K562 (cell line): ENCODE measurements at regions not wholly inside any gene's neighbourhood (a gene's known extent, or its start where the extent isn't known, plus 50 kb on each side); places are given as distances from the start of the nearest gene placed in this dataset.

Experiments used
- ATAC-seq: fragments of 200-7000 bp; cut with Tn5 transposase; 3 replicates; pipeline ENCODE4 v1.9.1; 2020; ENCODE audit warnings: moderate library complexity
- BruUV-seq: library from RNA; stranded (reverse); fragments of 400-500 nt; replicated peaks from 2 replicates; lab custom pipeline; 2021; lab: Mats Ljungman, UMichigan
- CTCF ChIA-PET: fragments of 300-600 bp; formaldehyde crosslinking; extraction: SDS; loops from one replicate; lab custom pipeline; 2021; ENCODE audit warnings: low intra/inter-chr PET ratio; lab: Yijun Ruan, JAX
- POLR2A ChIA-PET: fragments of 300-600, 350-650 bp; sonication (Branson Sonifier 250); formaldehyde crosslinking; extraction: SDS; loops from one replicate; lab custom pipeline; 2021; ENCODE audit warnings: antibody characterized with exemption, inconsistent platforms; lab: Yijun Ruan, JAX
- DNase-seq, 4 experiments: peaks; one replicate each; pipeline versions ENCODE4 v3.0.0 to v3.0.0-alpha.2; 2011 to 2018; ENCODE audit warnings: low spot score in 3 of 4, mixed read lengths in 3 of 4; ENCODE audit errors: extremely low read depth in 1 of 4
- FAIRE-seq: peaks from 2 replicates; lab custom pipeline; 2011; peaks lifted over from hg19 to GRCh38; lab: Jason Lieb, UNC
- H2AFZ ChIP-seq: 2 replicates; pipeline ENCODE4 v1.6.0; 2011; ENCODE audit warnings: low read depth, low read length, control low read depth, inconsistent platforms
- H3K27ac ChIP-seq: fragments of 200-600 bp; 3 replicates; pipeline ENCODE4 v1.8.0; 2011; ENCODE audit warnings: low read depth, mild to moderate bottlenecking, control low read depth, inconsistent platforms, low read length, moderate library complexity, mixed read lengths; ENCODE audit errors: extremely low read depth
- H3K27me3 ChIP-seq, 2 experiments: fragments of 300-600 bp in 1 of 2; 2 replicates in 1 of 2; 3 replicates in 1 of 2; pipeline versions ENCODE4 v1.6.0 to v1.8.0; 2011; ENCODE audit warnings: inconsistent platforms in 2 of 2, low read length in 2 of 2, mild to moderate bottlenecking in 1 of 2, mixed read lengths in 1 of 2, moderate library complexity in 1 of 2; ENCODE audit not compliant: control insufficient read depth in 2 of 2, insufficient read depth in 2 of 2
- H3K36me3 ChIP-seq: fragments of 300-600 bp; 3 replicates; pipeline ENCODE4 v1.8.0; 2011; ENCODE audit warnings: mild to moderate bottlenecking, low read length, inconsistent platforms; ENCODE audit not compliant: control insufficient read depth, insufficient read depth
- H3K4me1 ChIP-seq, 2 experiments: fragments of 200-600 bp in 1 of 2; replicated peaks in 1 of 2; 2 replicates in 1 of 2; 3 replicates in 1 of 2; pipeline versions ENCODE4 v1.5.1 to v1.8.0; 2011; ENCODE audit warnings: inconsistent platforms in 2 of 2, low read length in 2 of 2, mild to moderate bottlenecking in 1 of 2, mixed read lengths in 1 of 2, moderate library complexity in 1 of 2; ENCODE audit not compliant: control insufficient read depth in 2 of 2, insufficient read depth in 2 of 2
- H3K4me2 ChIP-seq: 2 replicates; pipeline ENCODE4 v1.6.1; 2011; ENCODE audit warnings: low read length, control low read depth, inconsistent platforms, mixed read lengths; ENCODE audit not compliant: insufficient read depth
- H3K4me3 ChIP-seq: fragments of 200-600 bp; sonication (generic), shearing (Covaris generic); 2 replicates; pipeline ENCODE4 v1.5.1; 2016; ENCODE audit warnings: control low read depth, inconsistent platforms
- H3K79me2 ChIP-seq: fragments of 200-600 bp; 3 replicates; pipeline ENCODE4 v1.8.0; 2011; ENCODE audit warnings: low read length, inconsistent platforms; ENCODE audit not compliant: control insufficient read depth, insufficient read depth
- H3K9ac ChIP-seq, 2 experiments: 2 replicates each; pipeline versions ENCODE4 v1.6.0 to v1.6.1; 2011; ENCODE audit warnings: low read depth in 2 of 2, low read length in 2 of 2, control low read depth in 1 of 2, inconsistent platforms in 1 of 2, mild to moderate bottlenecking in 1 of 2, mixed read lengths in 1 of 2; ENCODE audit not compliant: insufficient read depth in 1 of 2
- H3K9me1 ChIP-seq: one replicate; pipeline ENCODE4 v1.6.0; 2011; ENCODE audit warnings: inconsistent platforms, mild to moderate bottlenecking, low read length, moderate library complexity; ENCODE audit not compliant: control insufficient read depth, insufficient read depth
- H3K9me3 ChIP-seq: replicated peaks from 2 replicates; pipeline ENCODE4 v1.5.1; 2011; ENCODE audit warnings: low read depth, low read length, inconsistent platforms; ENCODE audit not compliant: control insufficient read depth, insufficient read depth
- H4K20me1 ChIP-seq: replicated peaks from 2 replicates; pipeline ENCODE4 v1.6.1; 2011; ENCODE audit warnings: low read length, inconsistent platforms, mixed read lengths; ENCODE audit not compliant: control insufficient read depth, insufficient read depth
- ARID1B ChIP-seq: fragments of 450-650 bp; IDR thresholded peaks from 2 replicates; pipeline ENCODE4 v1.6.1; 2016; ENCODE audit warnings: antibody characterized with exemption, mild to moderate bottlenecking, inconsistent platforms
- CBX5 ChIP-seq: IDR thresholded peaks from 2 replicates; pipeline ENCODE4 v1.6.1; 2014; ENCODE audit warnings: low read depth, borderline replicate concordance
- EP400 ChIP-seq: fragments of 450-650 bp; IDR thresholded peaks from 2 replicates; pipeline ENCODE4 v1.6.1; 2017; ENCODE audit warnings: antibody characterized with exemption, mild to moderate bottlenecking, moderate library complexity
- MXI1 ChIP-seq: IDR thresholded peaks from 2 replicates; pipeline ENCODE4 v1.6.1; 2011; ENCODE audit warnings: low read depth, mild to moderate bottlenecking, improper control_type of control experiment, low read length
- NR1H2 ChIP-seq: sonication (generic); formaldehyde crosslinking; IDR thresholded peaks from 2 replicates; pipeline ENCODE4 v1.4.0; 2020; ENCODE audit warnings: mild to moderate bottlenecking, missing genetic modification reagents
- NRF1 ChIP-seq, 2 experiments: fragments of 450-650 bp; IDR thresholded peaks in 1 of 2; conservative IDR thresholded peaks in 1 of 2; 2 replicates each; pipeline ENCODE4 v1.6.1; 2014; ENCODE audit warnings: mild to moderate bottlenecking in 2 of 2
- TCF7 ChIP-seq: sonication (generic); IDR thresholded peaks from 2 replicates; pipeline ENCODE4 v1.6.1; 2016; ENCODE audit warnings: antibody characterized with exemption, borderline replicate concordance
- ZNF253 ChIP-seq: fragments of 250-450 bp; sonication (Bioruptor Pico); conservative IDR thresholded peaks from 2 replicates; pipeline ENCODE4 v1.6.1; 2021; ENCODE audit warnings: mild to moderate bottlenecking
- in situ Hi-C: fragments of 300-500 bp; cut with MboI; formaldehyde crosslinking; loops from 4 replicates; pipeline ENCODE4 v1.15.0; 2018; ENCODE audit warnings: inconsistent platforms, mixed read lengths
- intact Hi-C: fragments of 100-400 bp; cut with micrococcal nuclease; formaldehyde crosslinking; loops from 2 replicates; pipeline ENCODE4 v1.14.2; 2022
- TF ChIP-seq, protein P1 (sequence below): fragments of 250-450 bp; sonication (Bioruptor Pico); IDR thresholded peaks from 2 replicates; pipeline ENCODE4 v1.4.0; 2020; ENCODE audit warnings: borderline replicate concordance

DNA sequence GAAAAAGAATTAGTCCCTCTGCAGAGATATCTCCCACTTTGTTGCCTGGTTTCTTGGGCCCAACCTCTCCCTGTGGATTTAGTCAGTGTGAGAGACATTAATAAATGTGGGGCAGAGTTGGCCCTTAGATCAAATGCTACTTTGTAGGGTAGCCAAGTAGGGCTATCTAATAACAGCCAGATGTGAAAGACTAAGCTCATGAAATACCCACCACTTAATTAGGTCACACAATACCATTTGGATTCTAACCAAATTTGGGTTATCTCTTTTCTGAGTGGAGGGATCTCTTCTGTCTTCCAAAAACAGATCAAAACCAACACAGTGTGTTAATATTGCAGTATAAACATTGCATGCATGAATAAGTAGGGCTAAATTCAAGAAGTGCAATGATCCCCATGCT lies 626.8 kb upstream of the ZEB2 start:
- in situ Hi-C loops: no loop called here
- H3K4me3 ChIP-seq: no peak overlapping the region
- no peaks in the 10 kb centered on the region for H3K9me1 ChIP-seq
- no peak overlapping the region for H3K27ac ChIP-seq
- CTCF ChIA-PET: no interaction called here
- no peaks in the 10 kb centered on the region for H3K36me3 ChIP-seq
- ATAC-seq: no peak
- no peak overlapping the region for H3K4me2 ChIP-seq
- no peak overlapping the region for H2AFZ ChIP-seq
- H3K9me3 ChIP-seq: no peaks in the 10 kb centered on the region
- TF ChIP-seq TCF7: no peak
- TF ChIP-seq, protein P1, sequence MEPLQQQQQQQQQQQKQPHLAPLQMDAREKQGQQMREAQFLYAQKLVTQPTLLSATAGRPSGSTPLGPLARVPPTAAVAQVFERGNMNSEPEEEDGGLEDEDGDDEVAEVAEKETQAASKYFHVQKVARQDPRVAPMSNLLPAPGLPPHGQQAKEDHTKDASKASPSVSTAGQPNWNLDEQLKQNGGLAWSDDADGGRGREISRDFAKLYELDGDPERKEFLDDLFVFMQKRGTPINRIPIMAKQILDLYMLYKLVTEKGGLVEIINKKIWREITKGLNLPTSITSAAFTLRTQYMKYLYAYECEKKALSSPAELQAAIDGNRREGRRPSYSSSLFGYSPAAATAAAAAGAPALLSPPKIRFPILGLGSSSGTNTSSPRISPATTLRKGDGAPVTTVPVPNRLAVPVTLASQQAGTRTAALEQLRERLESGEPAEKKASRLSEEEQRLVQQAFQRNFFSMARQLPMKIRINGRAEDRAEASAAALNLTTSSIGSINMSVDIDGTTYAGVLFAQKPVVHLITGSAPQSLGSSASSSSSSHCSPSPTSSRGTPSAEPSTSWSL (CRISPR knock-in tag): no peak
- TF ChIP-seq NR1H2: no peak
- TF ChIP-seq ZNF253 (CRISPR knock-in tag): no peak
- no peak for TF ChIP-seq ARID1B
- TF ChIP-seq EP400: no peak
- no peak for TF ChIP-seq CBX5
- TF ChIP-seq MXI1: no peak
- TF ChIP-seq NRF1 (conservative IDR thresholded peaks at IDR 0.05 in 1 of 2, IDR thresholded peaks at IDR 0.05 in 1 of 2): no peak
- TF ChIP-seq, all 486 proteins: peak for 0
- Histone ChIP-seq H3K27me3 (no peaks in the 10 kb centered on the region), H3K4me1 (no peaks in the 10 kb centered on the region), H3K79me2 (no peaks in the 10 kb centered on the region), H3K9ac (no peak overlapping the region), H4K20me1 (no peaks in the 10 kb centered on the region)
- no TSS peak for BruUV-seq
- FAIRE-seq (no peak), DNase-seq (no peak)
- intact Hi-C loops: no loop called here
- POLR2A ChIA-PET: interaction anchor here (1.9 kb wide), 1 partner anchor 10 kb away, joined by 5 read pairs; no protein-coding TSS in a partner anchor
